HG02970 (cell line): ENCODE measurements at regions not wholly inside any gene's neighbourhood (a gene's known extent, or its start where the extent isn't known, plus 50 kb on each side); places are given as distances from the start of the nearest gene placed in this dataset.

Experiments used
- ATAC-seq: cut with Tn5 transposase; IDR thresholded peaks from one replicate; pipeline ENCODE4 v1.9.1; 2021; ENCODE audit warnings: mild to moderate bottlenecking, moderate library complexity, moderate number of reproducible peaks; ENCODE audit not compliant: unreplicated experiment, low FRiP score

GRCh38 chr11:76298255-76298654, 82.7 kb downstream of the THAP12 start:
- ATAC-seq, result no peak

- no peak for ATAC-seq
Measured at GRCh38 chr11:76296731-76297542, 84.0 kb downstream of the THAP12 start.

- peak; percentile 51 for ATAC-seq
Measured at GRCh38 chr11:76293189-76293631, 86.9 kb upstream of the WNT11 start.

DNA sequence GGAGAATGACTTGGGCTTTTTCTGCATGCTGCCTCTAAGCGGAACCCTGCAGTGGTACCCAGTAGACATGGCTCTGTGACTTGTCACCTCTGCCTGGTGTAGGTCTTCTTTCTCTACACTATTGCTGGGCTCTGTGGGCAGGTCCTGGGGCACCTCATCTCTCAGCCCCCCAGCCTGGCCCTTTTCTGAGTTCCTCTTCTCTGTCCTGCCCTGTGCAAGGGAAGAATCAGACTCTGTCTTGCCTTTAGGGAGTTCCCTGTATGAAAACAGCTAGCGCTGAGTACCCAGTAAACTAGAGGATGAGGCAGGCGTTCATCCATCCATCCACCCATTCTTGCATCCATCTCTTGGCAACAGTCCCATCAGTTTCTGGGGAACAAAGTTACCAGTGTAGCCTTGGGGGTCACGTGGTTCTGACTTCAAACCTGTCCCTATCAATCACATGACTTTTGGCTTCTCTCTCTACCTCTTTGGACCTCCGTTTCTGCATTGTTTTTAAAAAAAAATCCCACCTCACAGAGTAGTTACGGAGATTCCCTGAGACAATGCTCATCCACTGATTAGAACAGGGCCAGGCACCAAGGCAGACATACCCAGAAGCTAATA, 86.4 kb upstream of the WNT11 start:
- no peak for ATAC-seq

DNA sequence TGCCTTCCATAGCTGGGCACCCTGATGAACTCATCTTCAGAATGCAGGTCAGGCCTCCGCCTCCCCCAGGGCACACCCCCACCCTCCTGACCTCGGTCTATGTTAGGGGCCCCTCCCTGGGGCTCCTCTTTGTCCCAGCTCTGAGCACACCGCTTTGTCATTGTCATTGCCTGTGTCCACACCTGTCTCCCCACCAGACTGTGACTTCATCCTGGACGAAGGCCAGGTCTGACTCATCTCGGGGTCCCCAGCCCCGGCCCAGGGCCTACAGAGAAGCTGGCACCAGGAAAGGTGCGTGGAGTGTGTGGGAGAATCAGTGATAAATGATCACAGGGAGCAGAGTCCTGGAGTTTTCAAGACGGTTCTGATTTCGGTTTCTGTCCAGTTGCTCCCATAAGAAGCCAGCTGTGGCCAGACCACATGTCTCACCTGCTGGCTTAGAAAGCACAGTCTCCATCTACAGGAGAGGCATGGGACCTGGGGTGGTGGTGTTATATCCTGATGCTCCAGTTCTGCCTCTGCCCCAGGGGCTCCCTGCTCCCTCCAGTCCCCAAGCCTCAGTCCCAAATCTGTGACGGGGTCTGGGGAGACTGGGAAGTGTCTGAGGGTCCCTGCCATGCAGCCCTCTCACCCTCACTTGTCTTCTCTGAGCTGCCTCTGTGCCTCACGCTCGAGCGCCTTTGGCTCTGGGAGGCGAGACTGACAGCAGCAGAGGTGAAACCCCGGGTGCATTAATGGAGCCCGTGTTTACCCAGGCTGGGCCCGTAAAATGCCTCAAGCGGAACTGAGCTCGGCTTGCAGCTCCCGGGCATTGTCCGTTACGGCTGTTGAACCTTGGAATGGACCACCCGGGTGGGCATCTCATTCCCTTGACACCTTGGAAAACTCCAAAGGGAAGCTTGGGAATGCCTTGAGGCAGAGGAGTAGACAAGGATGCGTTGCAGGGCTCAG, 85.5 kb upstream of the WNT11 start:
- no peak for ATAC-seq

DNA sequence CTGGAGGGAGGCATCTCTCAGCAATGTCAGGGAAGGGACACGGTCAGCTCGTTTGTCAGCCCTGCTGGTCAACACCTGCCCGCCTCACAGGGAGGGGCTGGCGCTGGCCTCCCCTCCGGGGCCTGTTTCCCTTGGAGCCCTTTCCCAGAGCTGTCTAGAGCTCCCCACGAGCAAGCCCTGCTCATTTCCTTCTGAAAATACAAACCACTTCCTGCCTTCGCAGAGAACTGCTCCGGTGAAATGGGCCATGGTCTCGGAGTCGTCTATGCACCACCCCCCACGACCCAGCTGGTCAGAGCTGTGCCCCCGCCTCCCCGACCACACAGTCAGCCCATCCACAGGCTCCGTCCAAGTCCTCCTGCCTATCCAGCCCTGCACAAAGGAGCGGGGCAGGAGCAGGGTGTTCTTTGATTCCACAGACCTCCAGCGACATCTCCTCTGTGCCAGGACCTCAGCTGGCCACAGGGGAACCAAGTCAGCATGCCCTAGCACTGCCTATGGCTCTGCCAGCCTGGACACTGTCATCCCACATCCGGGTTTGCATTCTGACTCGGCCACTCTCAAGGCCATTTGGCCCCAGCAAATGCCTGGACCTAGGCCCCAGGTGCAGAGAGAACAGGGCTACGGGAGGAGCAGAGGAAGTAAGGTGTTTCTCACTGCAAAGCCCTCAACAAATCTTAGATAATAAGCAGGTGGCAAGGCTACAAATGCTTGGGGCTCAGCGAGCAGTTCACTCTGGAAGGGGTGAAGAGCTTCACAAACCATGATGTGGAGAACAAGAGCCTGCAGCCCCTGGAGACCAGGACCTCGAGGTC, 82.1 kb upstream of the WNT11 start:
- no peak for ATAC-seq

DNA sequence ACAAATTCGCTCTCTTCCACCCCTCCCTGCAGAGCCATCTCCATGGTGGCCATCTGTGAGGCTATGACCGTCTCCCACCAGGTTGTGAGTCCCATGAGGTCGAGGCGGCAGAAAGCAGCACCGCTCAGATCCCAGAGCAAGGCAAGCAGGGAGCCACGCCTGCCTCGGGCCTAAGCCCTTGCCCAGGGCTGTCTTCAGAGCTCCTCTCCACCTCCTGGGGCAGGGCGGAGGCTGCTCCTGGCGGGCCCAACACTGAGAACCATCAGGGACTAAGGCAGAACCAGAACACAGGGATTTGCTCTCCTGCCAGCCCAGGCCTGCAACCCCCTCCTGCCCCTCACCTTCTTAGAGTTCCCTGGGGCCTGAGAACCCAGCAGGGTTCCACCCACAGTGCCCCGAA, 80.9 kb upstream of the WNT11 start:
- no peak for ATAC-seq

DNA sequence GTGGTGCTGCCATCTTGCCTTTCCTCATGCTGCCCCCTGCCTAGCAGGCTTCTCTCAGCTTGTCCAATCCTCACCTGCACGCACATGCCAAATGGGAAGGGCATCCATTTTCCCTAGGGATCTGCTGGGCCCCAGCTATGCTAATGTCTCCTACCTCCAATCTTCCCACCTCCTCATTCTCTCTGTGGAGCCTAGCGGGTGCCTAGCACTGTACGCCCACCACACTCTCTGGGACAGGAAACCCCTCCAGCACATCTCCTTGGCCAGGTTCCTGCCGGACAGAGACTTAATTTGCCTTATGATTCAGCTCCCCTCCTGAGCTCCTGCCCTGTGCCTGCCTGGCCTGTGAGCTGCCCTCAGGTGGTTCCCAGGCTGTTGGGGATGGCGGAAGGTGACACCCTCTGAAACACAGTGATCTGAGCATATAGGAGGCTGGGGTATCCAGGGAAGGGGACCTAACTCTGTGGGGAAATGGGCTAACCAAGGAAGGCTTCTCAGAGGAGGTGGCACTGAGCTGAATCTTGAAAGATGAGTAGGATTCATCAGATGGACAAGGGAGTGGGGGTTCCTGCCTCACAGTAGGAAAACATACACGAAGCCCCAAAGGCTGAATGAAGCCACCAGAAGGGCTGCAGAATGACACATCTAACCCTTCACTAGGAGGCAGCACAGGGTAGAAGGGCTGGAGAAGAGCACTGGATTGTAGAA, 79.2 kb upstream of the WNT11 start:
- ATAC-seq, result no peak

- ATAC-seq, result no peak
Measured at GRCh38 chr11:76284161-76284560, 77.9 kb upstream of the WNT11 start.

- ATAC-seq, result no peak
Measured at GRCh38 chr11:76282811-76283595, 76.7 kb upstream of the WNT11 start.

DNA sequence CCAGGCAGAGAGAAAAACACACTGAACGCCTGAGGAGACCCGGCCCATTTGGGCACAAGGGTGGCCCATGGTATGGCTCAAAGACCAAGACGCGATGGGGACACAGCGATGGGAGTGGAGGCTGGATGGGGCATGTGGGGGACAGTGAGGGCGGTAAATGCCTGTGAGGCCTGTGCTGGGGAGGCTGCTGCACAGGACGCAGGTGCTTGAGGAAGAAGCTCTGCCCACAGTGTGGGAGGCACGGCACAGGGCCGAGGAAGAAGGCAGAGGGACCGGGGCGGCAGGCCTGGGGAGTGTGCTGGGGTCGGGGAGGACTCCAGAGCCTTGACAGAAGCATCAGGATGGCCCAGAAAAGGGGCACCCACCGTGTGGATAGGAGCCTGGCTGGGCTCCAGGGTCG, 75.9 kb upstream of the WNT11 start:
- no peak for ATAC-seq

- ATAC-seq, result no peak
Measured at GRCh38 chr11:76281558-76281906, 75.2 kb upstream of the WNT11 start.

- ATAC-seq, result no peak
Measured at GRCh38 chr11:76280882-76281557, 74.7 kb upstream of the WNT11 start.

DNA sequence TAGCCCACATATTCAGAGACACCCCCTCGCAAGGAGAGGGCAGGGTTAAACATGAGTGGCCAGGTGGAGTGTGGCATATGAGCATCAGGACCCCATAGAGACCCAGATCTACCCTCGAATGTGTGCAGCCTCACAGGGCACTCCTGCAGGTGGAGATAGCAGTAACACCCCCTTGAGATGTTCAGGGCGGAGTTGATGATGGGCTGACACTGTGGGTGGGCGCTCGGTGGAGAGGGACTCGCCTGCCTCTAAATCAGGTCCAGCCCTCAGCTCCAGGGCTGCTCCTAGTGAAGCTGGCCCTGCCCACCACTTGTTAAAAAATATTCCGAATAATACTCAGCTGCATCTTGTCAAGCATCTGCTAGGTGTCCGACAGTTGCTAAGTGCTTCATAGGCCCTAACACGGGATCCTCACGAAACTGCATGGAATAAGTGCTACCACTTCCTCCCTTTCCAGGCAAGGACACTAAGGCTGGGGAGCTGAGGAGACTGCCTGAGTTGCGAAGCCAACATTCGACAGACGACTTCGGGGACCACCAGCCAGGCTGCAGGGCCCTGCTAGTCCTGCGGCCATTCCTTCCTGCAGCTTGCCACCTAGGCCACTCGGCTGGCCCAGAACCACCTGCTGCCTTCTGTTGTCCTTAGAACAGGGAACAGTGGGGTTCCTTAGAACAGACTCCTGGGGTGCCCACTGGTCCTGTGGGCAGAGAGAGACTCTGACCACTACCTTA, 74.0 kb upstream of the WNT11 start:
- ATAC-seq, result no peak

DNA sequence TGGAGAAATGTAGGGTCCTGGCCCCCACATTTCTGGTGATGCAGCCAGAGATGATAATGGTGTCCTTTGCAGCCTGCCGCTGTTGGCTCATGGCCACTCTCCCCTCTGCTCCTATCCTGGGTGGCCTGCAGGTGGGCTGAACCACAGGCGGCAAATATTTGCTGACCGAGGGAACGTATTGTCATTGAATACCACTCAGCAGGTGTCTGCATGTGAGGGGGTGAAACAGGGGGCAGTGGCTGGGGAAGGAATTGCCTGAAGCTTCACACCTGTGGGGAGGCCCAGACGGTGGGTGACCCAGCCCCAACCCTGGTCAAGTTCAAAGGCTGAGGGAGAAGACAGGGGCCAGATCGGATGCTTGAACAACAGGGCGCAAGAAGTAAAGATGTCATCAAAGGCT, 73.3 kb upstream of the WNT11 start:
- no peak for ATAC-seq

GRCh38 chr11:76279038-76279437, 72.7 kb upstream of the WNT11 start:
- no peak for ATAC-seq

DNA sequence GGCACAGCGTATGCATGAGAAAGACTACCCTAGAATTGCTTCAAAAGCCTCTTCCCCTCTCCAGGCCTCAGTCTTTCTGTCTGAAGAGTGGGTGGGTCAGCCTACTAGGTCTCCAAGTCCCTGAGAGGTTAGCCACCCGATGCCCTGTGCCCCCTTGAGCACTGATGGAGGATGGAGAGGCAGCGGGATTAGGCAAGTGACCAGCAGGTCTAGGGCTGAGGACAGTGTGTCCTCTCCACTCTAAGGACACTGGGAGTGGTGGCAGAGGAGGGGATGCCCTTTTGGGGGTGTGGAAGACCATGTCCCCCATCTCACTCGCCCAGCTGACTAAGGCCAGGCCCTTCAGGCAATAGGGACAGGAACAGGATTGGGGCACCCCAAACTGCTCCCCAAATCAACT, 72.2 kb upstream of the WNT11 start:
- ATAC-seq, result no peak
